Keratinocyte (primary cell): ENCODE measurements at regions not wholly inside any gene's neighbourhood (a gene's known extent, or its start where the extent isn't known, plus 50 kb on each side); places are given as distances from the start of the nearest gene placed in this dataset.

ENCODE experiments used
- DNase-seq: peaks from one replicate; pipeline ENCODE4 v3.0.0-alpha.2; 2011; ENCODE audit warnings: low read depth, missing footprints, low spot score
- FAIRE-seq: peaks from 2 replicates; lab custom pipeline; 2011; peaks lifted over from hg19 to GRCh38; lab: Jason Lieb, UNC
- H2AFZ ChIP-seq: 2 replicates; pipeline ENCODE4 v1.6.0; 2012; ENCODE audit warnings: low read length, control low read depth, inconsistent platforms; ENCODE audit not compliant: control insufficient read depth
- H3K27ac ChIP-seq: 2 replicates; pipeline ENCODE4 v1.5.1; 2011; ENCODE audit warnings: low read length; ENCODE audit not compliant: control insufficient read depth, insufficient read depth
- H3K27me3 ChIP-seq: 3 replicates; pipeline ENCODE4 v1.6.0; 2011; ENCODE audit warnings: low read length; ENCODE audit not compliant: control insufficient read depth, insufficient read depth; ENCODE audit errors: extremely low read depth
- H3K36me3 ChIP-seq, 2 experiments: 2 replicates in 1 of 2; 3 replicates in 1 of 2; pipeline ENCODE4 v1.5.1; 2011; ENCODE audit warnings: low read length in 2 of 2, mild to moderate bottlenecking in 1 of 2; ENCODE audit not compliant: control insufficient read depth in 2 of 2, insufficient read depth in 2 of 2; ENCODE audit errors: extremely low read depth in 1 of 2
- H3K4me1 ChIP-seq: 3 replicates; pipeline ENCODE4 v1.5.1; 2011; ENCODE audit warnings: low read length; ENCODE audit not compliant: control insufficient read depth, insufficient read depth; ENCODE audit errors: extremely low read depth
- H3K4me2 ChIP-seq: 3 replicates; pipeline ENCODE4 v1.6.0; 2011; ENCODE audit warnings: low read depth, low read length; ENCODE audit not compliant: control insufficient read depth, insufficient read depth; ENCODE audit errors: extremely low read depth
- H3K4me3 ChIP-seq, 3 experiments: fragments of 200-600 bp in 1 of 3; sonication (generic) in 1 of 3; 2 replicates in 2 of 3; 3 replicates in 1 of 3; pipeline ENCODE4 v1.5.1; 2011 to 2016; ENCODE audit warnings: low read length in 3 of 3, mild to moderate bottlenecking in 3 of 3, control low read depth in 2 of 3, inconsistent platforms in 1 of 3, low read depth in 1 of 3, mixed read lengths in 1 of 3, mixed run types in 1 of 3, moderate library complexity in 1 of 3; ENCODE audit not compliant: control insufficient read depth in 2 of 3, insufficient read depth in 2 of 3; ENCODE audit errors: extremely low read depth in 1 of 3
- H3K79me2 ChIP-seq: 2 replicates; pipeline ENCODE4 v1.6.0; 2012; ENCODE audit warnings: low read length; ENCODE audit not compliant: control insufficient read depth, insufficient read depth
- H3K9ac ChIP-seq: 3 replicates; pipeline ENCODE4 v1.6.0; 2011; ENCODE audit warnings: low read length; ENCODE audit not compliant: control insufficient read depth, insufficient read depth; ENCODE audit errors: extremely low read depth
- H3K9me1 ChIP-seq: 3 replicates; pipeline ENCODE4 v1.6.0; 2011; ENCODE audit warnings: low read length; ENCODE audit not compliant: control insufficient read depth, insufficient read depth; ENCODE audit errors: extremely low read depth
- H3K9me3 ChIP-seq: 2 replicates; pipeline ENCODE4 v1.5.1; 2012; ENCODE audit warnings: low read depth, low read length; ENCODE audit not compliant: control insufficient read depth
- H4K20me1 ChIP-seq: 3 replicates; pipeline ENCODE4 v1.6.0; 2011; ENCODE audit warnings: low read length; ENCODE audit not compliant: control insufficient read depth, insufficient read depth; ENCODE audit errors: extremely low read depth
- EZH2 ChIP-seq: IDR thresholded peaks from one replicate; pipeline ENCODE4 v1.6.1; 2012; ENCODE audit warnings: inconsistent platforms, mild to moderate bottlenecking, low read length, moderate library complexity
- dilution Hi-C: fragments of 300-500 bp; cut with MboI; formaldehyde crosslinking; loops from one replicate; pipeline ENCODE4 v1.7.0; 2020; ENCODE audit warnings: low sequenced_read_pairs; ENCODE audit not compliant: extremely low pct_ligation_motif_present
- TF ChIP-seq, protein P1 (sequence below), 3 experiments: IDR thresholded peaks in 1 of 3; conservative IDR thresholded peaks in 1 of 3; optimal IDR thresholded peaks in 1 of 3; 2 replicates in 2 of 3; 3 replicates in 1 of 3; pipeline versions ENCODE3 to v1.5.1; 2011; ENCODE audit warnings: low read length in 3 of 3, mild to moderate bottlenecking in 3 of 3, moderate library complexity in 2 of 3, control low read depth in 1 of 3, inconsistent platforms in 1 of 3; ENCODE audit not compliant: insufficient read depth in 2 of 3; ENCODE audit errors: extremely low read depth in 1 of 3

DNA sequence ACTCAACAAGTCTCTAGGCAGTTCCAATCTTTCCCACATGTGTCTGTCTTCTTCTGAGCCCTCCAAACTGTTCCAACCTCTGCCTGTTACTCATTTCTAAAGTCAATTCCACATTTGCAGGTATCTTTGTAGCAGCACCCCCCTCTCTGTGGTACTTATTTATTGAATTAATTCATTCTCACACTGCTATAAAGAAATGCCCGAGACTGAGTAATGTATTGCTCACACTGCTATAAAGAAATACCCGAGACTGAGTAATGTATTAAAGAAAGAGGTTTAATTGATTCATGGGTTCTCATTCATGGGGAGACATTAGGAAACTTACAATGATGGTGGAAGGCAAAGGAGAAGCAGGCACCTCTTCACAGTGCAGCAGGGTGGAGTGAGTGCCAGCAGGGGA, 1413.8 kb downstream of the SI start:
- DNase-seq (no peak), FAIRE-seq (no peak)
- Histone ChIP-seq H3K27ac (no peak overlapping the region), H3K79me2 (no peaks in the 10 kb centered on the region), H3K9me3 (no peaks in the 10 kb centered on the region), H3K36me3 (no peaks in the 10 kb centered on the region), H3K4me2 (no peak overlapping the region), H3K27me3 (no peaks in the 10 kb centered on the region), H3K9ac (no peak overlapping the region), H2AFZ (no peak overlapping the region), H3K4me3 (no peak overlapping the region), H3K9me1 (no peaks in the 10 kb centered on the region), H4K20me1 (no peaks in the 10 kb centered on the region), H3K4me1 (no peaks in the 10 kb centered on the region)
- TF ChIP-seq, protein P1, sequence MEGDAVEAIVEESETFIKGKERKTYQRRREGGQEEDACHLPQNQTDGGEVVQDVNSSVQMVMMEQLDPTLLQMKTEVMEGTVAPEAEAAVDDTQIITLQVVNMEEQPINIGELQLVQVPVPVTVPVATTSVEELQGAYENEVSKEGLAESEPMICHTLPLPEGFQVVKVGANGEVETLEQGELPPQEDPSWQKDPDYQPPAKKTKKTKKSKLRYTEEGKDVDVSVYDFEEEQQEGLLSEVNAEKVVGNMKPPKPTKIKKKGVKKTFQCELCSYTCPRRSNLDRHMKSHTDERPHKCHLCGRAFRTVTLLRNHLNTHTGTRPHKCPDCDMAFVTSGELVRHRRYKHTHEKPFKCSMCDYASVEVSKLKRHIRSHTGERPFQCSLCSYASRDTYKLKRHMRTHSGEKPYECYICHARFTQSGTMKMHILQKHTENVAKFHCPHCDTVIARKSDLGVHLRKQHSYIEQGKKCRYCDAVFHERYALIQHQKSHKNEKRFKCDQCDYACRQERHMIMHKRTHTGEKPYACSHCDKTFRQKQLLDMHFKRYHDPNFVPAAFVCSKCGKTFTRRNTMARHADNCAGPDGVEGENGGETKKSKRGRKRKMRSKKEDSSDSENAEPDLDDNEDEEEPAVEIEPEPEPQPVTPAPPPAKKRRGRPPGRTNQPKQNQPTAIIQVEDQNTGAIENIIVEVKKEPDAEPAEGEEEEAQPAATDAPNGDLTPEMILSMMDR (optimal IDR thresholded peaks at IDR 0.05 in 1 of 3, IDR thresholded peaks at IDR 0.05 in 1 of 3, conservative IDR thresholded peaks at IDR 0.05 in 1 of 3; ENCODE audit: extremely low read depth in 1 of 3, insufficient read depth in 2 of 3, low read length in 3 of 3) = no peak
- TF ChIP-seq EZH2 = no peak
- dilution Hi-C loops = no loop called here

DNA sequence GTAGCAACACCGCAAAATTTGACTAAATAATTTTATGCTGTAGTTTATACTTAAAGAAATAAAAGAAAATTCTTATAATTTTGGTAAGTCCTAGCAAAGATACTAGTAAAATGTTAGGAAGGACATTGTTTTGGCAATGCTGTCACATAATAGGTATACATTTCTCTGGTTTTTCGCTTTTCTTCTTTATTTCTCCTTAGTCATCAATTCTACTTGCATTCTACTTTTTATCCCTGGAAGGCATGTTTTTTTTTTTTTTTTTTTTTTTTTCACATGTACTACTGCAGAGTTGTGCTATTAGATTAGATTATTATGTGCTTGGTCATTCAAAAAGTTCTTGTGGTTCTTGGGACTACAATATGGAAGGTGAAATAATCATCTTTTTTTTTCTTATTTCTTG, 1421.2 kb downstream of the SI start:
- Histone ChIP-seq H4K20me1 (no peaks in the 10 kb centered on the region), H3K9me1 (no peaks in the 10 kb centered on the region), H3K36me3 (no peaks in the 10 kb centered on the region), H2AFZ (no peak overlapping the region), H3K9ac (no peak overlapping the region), H3K9me3 (no peaks in the 10 kb centered on the region), H3K27me3 (no peaks in the 10 kb centered on the region), H3K79me2 (no peaks in the 10 kb centered on the region), H3K4me1 (no peaks in the 10 kb centered on the region), H3K4me2 (no peak overlapping the region), H3K27ac (no peak overlapping the region), H3K4me3 (no peak overlapping the region)
- DNase-seq = no peak
- FAIRE-seq = no peak
- TF ChIP-seq, protein P1 (optimal IDR thresholded peaks at IDR 0.05 in 1 of 3, IDR thresholded peaks at IDR 0.05 in 1 of 3, conservative IDR thresholded peaks at IDR 0.05 in 1 of 3; ENCODE audit: extremely low read depth in 1 of 3, insufficient read depth in 2 of 3, low read length in 3 of 3) = no peak
- no peak for TF ChIP-seq EZH2
- dilution Hi-C loops = no loop called here
